VCaP (cell line): ENCODE measurements at regions not wholly inside any gene's neighbourhood (a gene's known extent, or its start where the extent isn't known, plus 50 kb on each side); places are given as distances from the start of the nearest gene placed in this dataset.

Experiments
- H3K27ac ChIP-seq: fragments of 450-650 bp; 2 replicates; pipeline ENCODE4 v1.5.1; 2017
- CTCF ChIP-seq: fragments of 450-650 bp; conservative IDR thresholded peaks from 2 replicates; pipeline ENCODE4 v1.5.1; 2017; ENCODE audit warnings: mild to moderate bottlenecking, moderate library complexity

GRCh38 chrX:128517691-128518090 is 465.5 kb upstream of the ACTRT1 start:
- H3K27ac ChIP-seq, result peak overlapping the region; percentile 70
- no peak for TF ChIP-seq CTCF

GRCh38 chrX:128504496-128504895 is 452.3 kb upstream of the ACTRT1 start:
- H3K27ac ChIP-seq, result no peak overlapping the region
- no peak for TF ChIP-seq CTCF

GRCh38 chrX:128464116-128464515 is 411.9 kb upstream of the ACTRT1 start:
- no peak for TF ChIP-seq CTCF
- H3K27ac ChIP-seq, result peak overlapping the region; percentile 52

DNA sequence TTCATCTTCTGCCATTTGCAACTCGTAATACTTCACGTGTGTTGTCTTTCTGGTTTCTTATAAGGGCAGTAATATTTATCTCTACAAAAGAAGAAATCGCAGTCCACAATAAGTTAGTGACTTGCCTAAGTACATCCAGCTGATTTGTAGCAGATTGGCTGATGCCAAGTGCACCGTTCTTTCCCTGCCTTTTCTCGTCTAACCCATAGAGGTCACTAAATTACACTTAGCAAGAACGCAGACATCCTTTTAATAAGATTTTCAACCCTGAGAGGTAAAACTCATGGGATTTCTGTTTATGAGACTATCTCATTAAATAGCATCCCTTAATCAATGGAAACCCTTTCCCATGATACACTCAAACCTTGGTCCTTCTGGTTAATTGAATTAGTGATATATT is 408.6 kb upstream of the ACTRT1 start:
- TF ChIP-seq CTCF, result peak; percentile 54; the same call in 1 of the 2 replicates
- H3K27ac ChIP-seq, result no peak overlapping the region

GRCh38 chrX:128458888-128459287 is 406.7 kb upstream of the ACTRT1 start:
- TF ChIP-seq CTCF, result no peak
- H3K27ac ChIP-seq, result no peak overlapping the region

DNA sequence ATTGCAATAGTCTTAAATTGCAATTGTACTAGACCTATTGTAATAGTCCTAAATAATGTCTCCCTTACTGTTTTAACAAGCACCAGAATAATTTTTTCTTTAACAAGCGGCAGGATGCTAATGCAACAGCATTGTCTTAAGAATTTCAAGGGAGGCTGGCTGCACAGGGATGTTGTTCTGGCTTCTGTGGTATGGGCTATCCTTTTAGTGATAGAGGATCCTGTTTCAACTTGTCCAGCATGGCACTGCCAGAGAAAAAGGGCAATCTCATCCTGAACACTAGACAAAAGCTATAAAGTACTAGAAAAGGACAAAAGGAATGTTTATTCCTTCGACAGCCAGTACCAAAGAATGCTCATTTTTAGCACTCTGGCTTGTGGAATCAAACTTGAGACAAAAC is 405.5 kb upstream of the ACTRT1 start:
- no peak for TF ChIP-seq CTCF
- no peak overlapping the region for H3K27ac ChIP-seq

- no peak for TF ChIP-seq CTCF
- H3K27ac ChIP-seq, result peak overlapping the region; percentile 87
Measured at GRCh38 chrX:128439159-128439558, 387.0 kb upstream of the ACTRT1 start.

DNA sequence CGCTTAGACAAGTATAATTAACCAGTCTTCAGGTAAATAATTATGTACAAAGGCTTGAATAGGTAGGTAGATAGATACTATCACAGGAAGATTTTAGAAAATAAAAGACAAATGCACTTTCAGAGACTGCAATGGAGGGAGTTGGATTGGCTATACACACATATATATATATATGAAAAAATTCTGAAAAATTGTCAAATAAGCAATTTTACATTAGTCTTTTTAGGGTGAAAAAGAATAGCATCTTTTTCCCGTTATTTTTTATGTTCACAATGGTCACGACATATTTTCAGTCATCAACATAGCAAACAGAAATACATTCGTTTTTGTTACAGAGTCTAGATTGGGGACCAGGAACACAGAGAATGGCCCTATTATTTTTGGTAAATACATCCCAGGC is 385.9 kb upstream of the ACTRT1 start:
- peak overlapping the region; percentile 87 for H3K27ac ChIP-seq
- no peak for TF ChIP-seq CTCF
